Adrenal gland (tissue), 9 donors: ENCODE measurements at regions not wholly inside any gene's neighbourhood (a gene's known extent, or its start where the extent isn't known, plus 50 kb on each side); places are given as distances from the start of the nearest gene placed in this dataset.

Source experiments
- DNase-seq, 7 donors: peaks; one replicate each; pipeline ENCODE4 v3.0.0-alpha.2; 2019 to 2020
- H3K27ac ChIP-seq, 5 donors: fragments of 200-600 bp; sonication (generic) in 4 of 5; 1 replicate in 3 of 5; 2 replicates in 2 of 5; pipeline versions ENCODE4 v1.5.1 to v1.8.0; 2016 to 2020; ENCODE audit warnings: mild to moderate bottlenecking in 1 of 5
- H3K27me3 ChIP-seq: fragments of 200-600 bp; 2 replicates; pipeline ENCODE4 v1.8.0; 2021
- H3K36me3 ChIP-seq, 2 donors: fragments of 200-600 bp; replicated peaks in 1 of 2; 1 replicate in 1 of 2; 2 replicates in 1 of 2; pipeline versions ENCODE4 v1.5.1 to v1.8.0; 2018 to 2022
- H3K4me1 ChIP-seq, 2 donors: fragments of 200-600 bp; replicated peaks in 1 of 2; 1 replicate in 1 of 2; 2 replicates in 1 of 2; pipeline versions ENCODE4 v1.5.1 to v1.8.0; 2018 to 2021
- H3K4me3 ChIP-seq, 4 donors: fragments of 200-600 bp; sonication (generic) in 3 of 4; one replicate each; pipeline ENCODE4 v1.5.1; 2016 to 2018
- H3K9me3 ChIP-seq, 3 donors: fragments of 200-600 bp; sonication (generic) in 1 of 3; replicated peaks in 1 of 3; 1 replicate in 2 of 3; 2 replicates in 1 of 3; pipeline versions ENCODE4 v1.5.1 to v1.8.0; 2016 to 2021
- CTCF ChIP-seq, 6 experiments: fragments of 450-650 bp in 4 of 6; fragments of 200-600 bp in 2 of 6; sonication (generic) in 1 of 6; IDR thresholded peaks; 1 replicate in 5 of 6; 2 replicates in 1 of 6; pipeline versions ENCODE4 v1.5.1 to v1.8.0; 2016 to 2021; ENCODE audit warnings: antibody characterized with exemption in 6 of 6, mild to moderate bottlenecking in 2 of 6, moderate library complexity in 1 of 6
- POLR2A ChIP-seq, 2 donors: fragments of 450-650 bp; IDR thresholded peaks; one replicate each; pipeline ENCODE4 v1.6.1; 2017; ENCODE audit warnings: antibody characterized with exemption in 2 of 2, mild to moderate bottlenecking in 2 of 2, moderate library complexity in 1 of 2
- WGBS, 4 donors: extraction: QIAGEN DNeasy Blood & Tissue Kit in 2 of 4; methylation state at CpG; one replicate each; pipeline versions ENCODE4 v1.1.5 to v1.1.7; 2013 to 2017; 5-methylcytosine and 5-hydroxymethylcytosine counted together
- intact Hi-C, 2 donors: fragments of 100-400 bp; cut with DNase I; formaldehyde crosslinking; loops; one replicate each; pipeline versions ENCODE4 v1.14.1 to v1.15.0; 2022 to 2023
- donor health status: healthy with polysubstance abuse.
- donor health status: Bipolar disorder and iron deficiency.
- donor health status: DM: yes; HTN: yes; CAD: no.
- donor health status: DM: no; HTN: no; CAD: no.
- donor health status: DM: no; HTN: no; CAD: no.

- Histone ChIP-seq H3K27ac (no peak overlapping the region), H3K36me3 (no peaks in the 10 kb centered on the region), H3K9me3 (no peaks in the 10 kb centered on the region), H3K4me3 (no peak overlapping the region), H3K27me3 (no peaks in the 10 kb centered on the region), H3K4me1 (no peaks in the 10 kb centered on the region)
- no peak for DNase-seq
- intact Hi-C loops, result no loop called here
- no peak for TF ChIP-seq POLR2A (IDR thresholded peaks at IDR 0.05)
- no peak for TF ChIP-seq CTCF (IDR thresholded peaks at IDR 0.05)
- 84 to 94% (median 90%) methylated on average over 2 of the region's 2 CpGs for WGBS, 4 donors
Observed at GRCh38 chr2:195505701-195506100, 151.3 kb upstream of the SLC39A10 start.

- no peak for DNase-seq
- TF ChIP-seq CTCF (IDR thresholded peaks at IDR 0.05), result no peak
- no peak for TF ChIP-seq POLR2A (IDR thresholded peaks at IDR 0.05)
- Histone ChIP-seq H3K9me3 (no peaks in the 10 kb centered on the region), H3K27ac (no peak overlapping the region), H3K4me3 (no peak overlapping the region), H3K27me3 (no peaks in the 10 kb centered on the region), H3K4me1 (no peaks in the 10 kb centered on the region), H3K36me3 (no peaks in the 10 kb centered on the region)
- WGBS, 4 donors, result 82 to 90% (median 86%) methylated on average over 6 of the region's 6 CpGs
- intact Hi-C loops, result no loop called here
Observed at GRCh38 chr2:195503208-195503607, 153.8 kb upstream of the SLC39A10 start.

GRCh38 chr2:195501746-195502145, 155.3 kb upstream of the SLC39A10 start:
- no peaks in the 10 kb centered on the region for H3K9me3 ChIP-seq
- H3K36me3 ChIP-seq, result no peaks in the 10 kb centered on the region
- H3K27me3 ChIP-seq, result no peaks in the 10 kb centered on the region
- H3K4me1 ChIP-seq, result no peaks in the 10 kb centered on the region
- intact Hi-C loops, result no loop called here
- no peak overlapping the region for H3K27ac ChIP-seq
- TF ChIP-seq CTCF (IDR thresholded peaks at IDR 0.05) (no peak), POLR2A (IDR thresholded peaks at IDR 0.05) (no peak)
- no peak overlapping the region for H3K4me3 ChIP-seq
- DNase-seq, result no peak
- 94 to 97% (median 95%) methylated on average over 7 of the region's 7 CpGs for WGBS, 4 donors

GRCh38 chr2:195500879-195501278, 156.1 kb upstream of the SLC39A10 start:
- TF ChIP-seq POLR2A (IDR thresholded peaks at IDR 0.05), result no peak
- H3K27ac ChIP-seq, result no peak overlapping the region
- no peak overlapping the region for H3K4me3 ChIP-seq
- intact Hi-C loops, result no loop called here
- 88 to 96% (median 90%) methylated on average over 2 of the region's 2 CpGs for WGBS, 4 donors
- H3K27me3 ChIP-seq, result no peaks in the 10 kb centered on the region
- no peaks in the 10 kb centered on the region for H3K4me1 ChIP-seq
- no peak for DNase-seq
- no peaks in the 10 kb centered on the region for H3K9me3 ChIP-seq
- no peaks in the 10 kb centered on the region for H3K36me3 ChIP-seq

GRCh38 chr2:195498839-195499490, 158.1 kb upstream of the SLC39A10 start:
- intact Hi-C loops, result loop anchor here in 1 of 2 donors (5.0 kb wide), 1 partner anchor 158 kb away; the partner anchor contains the start of gene SLC39A10
- no peak for TF ChIP-seq POLR2A (IDR thresholded peaks at IDR 0.05)
- TF ChIP-seq CTCF (IDR thresholded peaks at IDR 0.05), result no peak
- WGBS, 4 donors, result 82 to 95% (median 93%) methylated on average over 3 of the region's 3 CpGs
- Histone ChIP-seq H3K4me1 (no peaks in the 10 kb centered on the region), H3K27me3 (no peaks in the 10 kb centered on the region), H3K36me3 (no peaks in the 10 kb centered on the region), H3K27ac (no peak overlapping the region), H3K4me3 (no peak overlapping the region), H3K9me3 (no peaks in the 10 kb centered on the region)
- DNase-seq, result no peak
